Glutamatergic neuron (in vitro differentiated cells): ENCODE measurements at regions not wholly inside any gene's neighbourhood (a gene's known extent, or its start where the extent isn't known, plus 50 kb on each side); places are given as distances from the start of the nearest gene placed in this dataset.
"Not testable (repeated sequence)": the region's sequence is repeated elsewhere in the genome, so short reads cannot be mapped to it uniquely, and the experiment has no call there.

ENCODE experiments used
- DNase-seq: peaks from one replicate; pipeline ENCODE4 v3.0.0; 2022
- H3K27ac Mint-ChIP-seq: one replicate; pipeline ENCODE4 v1.8.0; 2020; ENCODE audit warnings: mild to moderate bottlenecking, mixed read lengths, inconsistent platforms; ENCODE audit not compliant: unreplicated experiment
- H3K27me3 Mint-ChIP-seq: one replicate; pipeline ENCODE4 v1.8.0; 2020; ENCODE audit warnings: mild to moderate bottlenecking, moderate library complexity, mixed read lengths, inconsistent platforms; ENCODE audit not compliant: unreplicated experiment
- H3K36me3 Mint-ChIP-seq: one replicate; pipeline ENCODE4 v1.8.0; 2020; ENCODE audit warnings: mild to moderate bottlenecking, mixed read lengths, inconsistent platforms; ENCODE audit not compliant: unreplicated experiment
- H3K4me1 Mint-ChIP-seq: one replicate; pipeline ENCODE4 v1.8.0; 2020; ENCODE audit warnings: mild to moderate bottlenecking, low read depth, mixed read lengths, inconsistent platforms; ENCODE audit not compliant: unreplicated experiment
- H3K4me3 Mint-ChIP-seq: one replicate; pipeline ENCODE4 v1.8.0; 2020; ENCODE audit warnings: mild to moderate bottlenecking, mixed read lengths, inconsistent platforms; ENCODE audit not compliant: unreplicated experiment
- H3K9me3 Mint-ChIP-seq: one replicate; pipeline ENCODE4 v1.8.0; 2020; ENCODE audit warnings: mild to moderate bottlenecking, moderate library complexity, mixed read lengths, inconsistent platforms; ENCODE audit not compliant: unreplicated experiment
- CTCF ChIP-seq: fragments of 200-600 bp; sonication (generic); IDR thresholded peaks from one replicate; pipeline ENCODE4 v1.5.0; 2021; ENCODE audit not compliant: partially characterized antibody, unreplicated experiment

- Mint-ChIP-seq H3K4me3 (no peak overlapping the region), H3K4me1 (no peaks in the 10 kb centered on the region), H3K9me3 (no peaks in the 10 kb centered on the region), H3K36me3 (peaks cover 3% of the 10 kb centered on the region), H3K27ac (no peak overlapping the region), H3K27me3 (no peaks in the 10 kb centered on the region)
- DNase-seq, result no peak
- no peak for TF ChIP-seq CTCF
These were observed 163.6 kb upstream of the GRM7 start for GRCh38 chr3:6697285-6697684.

- Mint-ChIP-seq H3K4me3 (no peak overlapping the region), H3K27me3 (no peaks in the 10 kb centered on the region), H3K27ac (no peak overlapping the region), H3K36me3 (peaks cover 3% of the 10 kb centered on the region), H3K9me3 (no peaks in the 10 kb centered on the region), H3K4me1 (peaks cover under 1% of the 10 kb centered on the region)
- DNase-seq, result no peak
- no peak for TF ChIP-seq CTCF
These were observed 163.2 kb upstream of the GRM7 start for GRCh38 chr3:6697722-6698121.

- not testable (repeated sequence) for H3K27me3 Mint-ChIP-seq, H3K27ac Mint-ChIP-seq, H3K4me1 Mint-ChIP-seq, DNase-seq, H3K4me3 Mint-ChIP-seq, H3K9me3 Mint-ChIP-seq, H3K36me3 Mint-ChIP-seq
These were observed 156.1 kb upstream of the GRM7 start for GRCh38 chr3:6704817-6705216.

GRCh38 chr3:6706777-6707176 lies 154.1 kb upstream of the GRM7 start:
- Mint-ChIP-seq H3K4me1 (peaks cover 6% of the 10 kb centered on the region), H3K27me3 (no peaks in the 10 kb centered on the region), H3K27ac (no peak overlapping the region), H3K36me3 (no peaks in the 10 kb centered on the region), H3K4me3 (no peak overlapping the region), H3K9me3 (peaks cover 1% of the 10 kb centered on the region)
- no peak for DNase-seq
- TF ChIP-seq CTCF, result no peak

- Mint-ChIP-seq H3K27me3 (no peaks in the 10 kb centered on the region), H3K9me3 (peaks cover 1% of the 10 kb centered on the region), H3K4me3 (no peak overlapping the region), H3K27ac (no peak overlapping the region), H3K36me3 (no peaks in the 10 kb centered on the region), H3K4me1 (no peaks in the 10 kb centered on the region)
- TF ChIP-seq CTCF, result no peak
- no peak for DNase-seq
These were observed 151.7 kb upstream of the GRM7 start for GRCh38 chr3:6709178-6709577.

- no peak for DNase-seq
- H3K4me3 Mint-ChIP-seq, result no peak overlapping the region
- no peaks in the 10 kb centered on the region for H3K36me3 Mint-ChIP-seq
- no peaks in the 10 kb centered on the region for H3K27me3 Mint-ChIP-seq
- H3K27ac Mint-ChIP-seq, result no peak overlapping the region
- H3K4me1 Mint-ChIP-seq, result no peaks in the 10 kb centered on the region
- no peaks in the 10 kb centered on the region for H3K9me3 Mint-ChIP-seq
- no peak for TF ChIP-seq CTCF
These were observed 146.0 kb upstream of the GRM7 start for GRCh38 chr3:6714962-6715361.
